Erythroblast (primary cell): ENCODE measurements at regions not wholly inside any gene's neighbourhood (a gene's known extent, or its start where the extent isn't known, plus 50 kb on each side); places are given as distances from the start of the nearest gene placed in this dataset.

Experiments
- GATA1 ChIP-seq: IDR thresholded peaks from 2 replicates; pipeline ENCODE4 v1.6.1; 2011; ENCODE audit warnings: low read depth, mild to moderate bottlenecking, control low read depth, low read length, moderate library complexity
- POLR2A ChIP-seq: IDR thresholded peaks from 2 replicates; pipeline ENCODE4 v1.6.1; 2011; ENCODE audit warnings: mild to moderate bottlenecking, low read length

- no peak for TF ChIP-seq POLR2A
- TF ChIP-seq GATA1, result no peak
Measured at GRCh38 chr20:51265361-51265760, 242.5 kb upstream of the KCNG1 start.
